ENCODE measurements at regions not wholly inside any gene's neighbourhood (a gene's known extent, or its start where the extent isn't known, plus 50 kb on each side); places are given as distances from the start of the nearest gene placed in this dataset.

DNA sequence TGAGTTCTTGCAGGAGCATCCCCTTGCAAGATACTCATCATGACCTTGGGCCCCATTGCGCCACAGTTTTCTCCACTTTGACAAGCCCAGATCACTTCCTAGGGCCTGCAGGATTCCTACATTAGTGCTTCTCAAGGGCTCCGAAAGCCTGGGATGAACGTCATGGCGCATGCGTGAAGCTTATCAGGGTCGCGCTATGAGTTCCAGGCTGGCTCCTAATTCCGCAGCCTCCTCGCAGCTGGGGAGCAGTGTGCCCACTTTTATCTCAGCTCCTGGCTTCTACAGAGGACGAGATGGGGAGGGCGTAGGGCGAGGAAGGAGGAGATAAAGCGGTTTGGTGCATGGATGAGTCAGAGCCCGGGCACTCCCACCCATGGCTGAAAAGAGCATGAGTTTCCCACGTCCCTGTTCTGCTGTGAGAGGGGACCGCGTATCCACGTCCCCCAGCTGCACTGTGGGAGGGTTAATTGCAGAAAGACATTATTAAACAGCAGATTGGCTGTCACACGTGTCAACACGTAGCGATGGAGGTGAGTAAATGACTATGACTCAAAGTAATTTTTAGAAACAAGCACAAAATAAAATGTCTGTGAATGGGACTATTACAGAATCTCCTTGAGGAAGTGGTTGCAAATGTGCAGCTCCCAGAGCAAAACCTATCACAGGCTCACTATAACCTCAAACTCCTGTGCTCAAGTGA, 72.9 kb upstream of the DSP start:
- DNase-seq: peak; percentile 66 to 85

DNA sequence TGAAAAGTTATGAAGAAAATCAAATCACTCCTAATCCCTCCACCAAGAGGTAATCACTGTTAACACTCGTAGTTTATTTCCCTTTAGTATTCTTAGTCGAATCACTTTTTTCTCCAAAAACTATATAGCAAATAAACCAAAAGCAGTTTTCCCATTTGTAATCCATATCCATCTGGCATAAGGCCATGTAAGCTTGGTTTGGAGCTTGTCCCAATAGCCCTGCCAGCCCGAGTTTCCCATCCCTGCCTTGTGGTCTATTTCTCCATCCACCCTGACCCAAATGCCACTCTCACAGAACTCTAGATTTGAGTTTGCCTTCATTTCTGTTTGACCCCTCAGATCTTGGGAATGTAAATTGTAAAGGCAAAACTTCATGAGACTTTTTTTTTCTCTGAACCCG, 71.8 kb upstream of the DSP start:
- no peak for DNase-seq

DNA sequence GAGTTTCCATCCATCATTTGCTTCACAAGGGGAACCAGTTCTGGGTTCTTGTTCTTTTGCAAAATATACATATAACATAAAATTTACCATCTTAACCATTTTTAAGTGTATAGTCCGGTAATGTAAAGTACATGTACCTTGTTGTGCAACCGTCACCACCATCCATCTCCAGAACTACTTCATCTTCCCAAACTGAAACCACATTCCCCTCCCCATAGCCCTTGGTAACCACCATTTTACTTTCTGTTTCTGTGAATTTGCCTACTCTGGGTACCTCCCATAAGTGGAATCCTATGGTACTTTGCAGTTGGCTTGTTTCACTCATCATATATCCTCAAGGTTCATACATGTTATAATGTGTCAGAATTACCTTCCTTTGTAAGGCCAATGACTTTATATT, 70.3 kb upstream of the DSP start:
- peak; percentile 52 to 53 for DNase-seq

DNA sequence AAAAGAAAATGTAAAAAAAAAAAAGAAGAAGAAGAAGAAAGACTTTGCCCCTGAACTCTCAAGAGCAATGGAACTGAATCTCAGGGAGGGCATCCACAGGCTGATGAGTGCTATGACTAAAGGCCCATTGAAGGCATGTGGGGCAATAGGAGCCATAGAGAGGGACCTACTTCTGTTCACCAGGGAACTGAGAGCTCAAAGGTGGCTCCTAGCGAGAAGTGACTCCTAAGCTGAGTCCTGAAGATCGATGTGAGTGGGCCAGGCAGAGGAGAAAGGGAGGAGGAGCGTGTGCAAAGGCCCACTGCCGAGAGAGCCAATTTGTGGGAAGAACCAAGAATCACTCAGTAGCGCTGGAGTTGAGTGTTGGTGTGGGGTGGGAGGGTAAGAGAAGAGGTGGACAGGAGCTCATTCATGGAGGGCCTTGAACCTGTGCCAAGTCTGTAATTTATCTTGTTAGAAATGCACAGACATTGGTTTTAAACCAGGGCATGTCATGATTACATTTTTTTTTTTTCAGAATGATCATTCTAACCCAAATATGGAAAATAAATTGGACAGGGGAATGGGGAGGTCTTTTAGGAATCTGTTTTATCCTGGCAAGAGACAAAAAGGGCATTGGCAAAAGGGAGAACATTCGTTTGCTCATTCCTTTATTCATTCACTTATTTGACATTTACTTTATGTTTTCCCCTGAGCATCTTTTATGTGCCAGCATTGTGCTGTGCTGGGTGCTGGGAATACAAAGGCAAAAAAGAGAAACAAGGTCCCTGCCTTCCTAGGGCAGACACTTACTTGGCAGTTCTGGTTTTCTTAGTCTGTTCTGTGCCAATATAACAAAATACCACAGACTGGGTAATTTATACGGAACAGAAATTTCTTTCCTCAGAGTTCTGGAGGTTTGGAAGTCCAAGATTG, 67.4 kb upstream of the DSP start:
- DNase-seq: no peak

DNA sequence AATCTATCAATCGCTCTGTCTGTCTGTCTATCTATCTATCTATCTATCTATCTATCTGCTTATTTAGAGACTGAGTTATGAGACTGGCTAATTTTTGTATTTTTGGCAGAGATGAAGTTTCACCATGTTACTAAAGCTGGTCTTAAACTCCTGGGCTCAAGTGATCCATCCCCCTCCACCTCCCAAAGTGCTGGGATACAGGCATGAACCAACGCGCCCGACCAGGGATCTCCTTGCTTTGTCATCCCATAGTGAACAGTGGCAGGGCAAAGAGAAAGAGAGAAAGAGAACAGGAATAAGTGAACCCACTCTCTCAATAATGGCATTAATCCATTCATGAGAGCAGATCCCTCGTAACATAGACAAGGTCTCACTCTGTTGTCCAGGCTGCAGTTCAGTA, 66.4 kb upstream of the DSP start:
- DNase-seq: no peak

DNA sequence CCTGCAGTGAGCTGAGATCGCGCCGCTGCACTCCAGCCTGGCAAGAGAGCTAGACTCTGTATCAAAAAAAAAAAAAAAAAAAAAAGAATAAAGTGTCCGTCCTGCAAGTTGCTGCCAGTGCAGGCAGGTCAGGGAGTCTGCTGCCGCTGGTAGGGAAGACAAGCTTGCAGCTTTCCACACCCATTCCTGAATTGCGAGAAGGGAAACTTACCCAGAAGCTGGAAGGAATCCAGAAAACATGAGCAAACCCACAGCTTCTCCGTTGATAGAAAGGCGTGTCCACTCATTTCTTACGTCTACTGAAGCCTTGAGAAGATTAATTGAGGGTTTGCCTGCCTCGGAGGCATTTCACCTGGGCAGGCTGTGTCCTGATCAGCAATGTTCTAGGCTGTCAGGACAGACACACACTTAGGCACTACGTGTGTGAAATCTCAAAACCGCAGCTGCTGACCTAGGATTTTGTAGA, 61.6 kb upstream of the DSP start:
- peak; percentile 75 to 77 for DNase-seq

DNA sequence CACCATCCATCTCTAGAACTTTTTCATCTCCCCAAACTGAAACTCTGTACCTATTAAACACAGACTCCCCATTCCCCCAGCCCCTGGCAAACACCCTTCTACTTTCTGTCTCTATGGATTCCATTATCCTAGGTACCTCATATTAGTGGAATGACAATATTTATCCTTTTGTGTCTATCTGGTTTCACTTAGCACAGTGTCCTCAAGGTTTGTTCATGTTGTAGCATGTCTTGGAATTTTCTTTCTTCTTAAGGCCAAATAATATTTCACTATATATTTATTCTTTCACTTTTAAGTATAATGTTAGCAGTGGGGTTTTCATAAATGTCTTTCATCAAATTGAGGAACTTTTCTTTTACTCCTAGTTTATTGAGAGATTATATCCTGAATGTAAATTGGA, 56.8 kb upstream of the DSP start:
- no peak for DNase-seq

DNA sequence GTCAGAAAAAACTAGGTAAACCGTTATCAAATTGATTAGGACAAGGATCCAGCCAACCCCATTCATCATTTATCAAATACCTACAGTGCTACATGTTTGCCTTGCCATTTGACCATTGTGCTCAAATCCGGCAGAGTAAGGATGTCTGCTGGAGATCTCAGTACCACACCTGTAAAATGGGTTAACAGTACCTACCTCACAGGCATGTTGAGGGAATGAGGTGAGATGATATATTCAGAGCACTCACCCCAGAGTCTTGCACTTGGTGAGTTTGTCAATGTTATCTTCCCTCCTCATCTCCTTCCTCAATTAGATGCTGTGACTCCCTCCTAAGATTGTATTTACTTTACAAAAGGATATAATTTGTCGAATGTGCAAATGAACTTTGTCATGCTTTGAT, 54.5 kb upstream of the DSP start:
- no peak for DNase-seq

DNA sequence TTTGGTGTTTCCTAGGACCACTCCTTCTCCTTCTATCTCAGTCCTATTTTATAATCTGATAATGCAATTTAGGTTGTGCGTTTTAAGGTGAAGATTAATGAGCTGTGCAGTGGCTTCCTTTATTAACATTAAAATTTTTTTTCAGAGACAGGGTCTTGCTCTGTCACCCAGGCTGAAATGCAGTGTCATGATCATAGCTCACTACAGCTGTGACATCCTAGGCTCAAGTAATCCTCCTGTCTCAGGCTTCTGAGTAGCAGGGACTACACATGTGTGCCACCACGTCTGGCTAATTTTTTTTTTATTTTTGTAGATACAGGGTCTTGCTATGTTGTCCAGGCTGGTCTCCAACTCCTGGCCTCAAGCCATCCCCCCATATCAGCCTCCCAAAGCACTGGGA, 53.0 kb upstream of the DSP start:
- DNase-seq: no peak

DNA sequence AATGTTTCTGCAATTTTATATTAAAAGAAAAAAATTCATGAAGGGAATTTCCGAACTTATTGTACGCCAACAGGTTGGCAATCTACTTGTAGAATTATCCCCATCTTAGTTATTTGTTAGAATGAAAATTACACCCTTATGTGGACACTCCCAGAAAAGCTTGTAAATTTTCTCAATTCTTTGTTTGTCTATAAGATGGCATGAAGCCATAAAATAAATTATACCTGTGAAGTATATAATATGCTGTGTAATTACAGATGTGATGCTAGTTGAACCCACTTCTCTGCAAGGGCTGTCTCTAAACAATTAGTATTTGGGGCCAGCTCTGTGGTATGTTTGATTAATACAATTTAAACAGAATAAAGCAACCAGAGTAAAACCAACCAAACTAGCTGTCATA, 52.1 kb upstream of the DSP start:
- DNase-seq: no peak
